ENCODE measurements at regions not wholly inside any gene's neighbourhood (a gene's known extent, or its start where the extent isn't known, plus 50 kb on each side); places are given as distances from the start of the nearest gene placed in this dataset.

DNA sequence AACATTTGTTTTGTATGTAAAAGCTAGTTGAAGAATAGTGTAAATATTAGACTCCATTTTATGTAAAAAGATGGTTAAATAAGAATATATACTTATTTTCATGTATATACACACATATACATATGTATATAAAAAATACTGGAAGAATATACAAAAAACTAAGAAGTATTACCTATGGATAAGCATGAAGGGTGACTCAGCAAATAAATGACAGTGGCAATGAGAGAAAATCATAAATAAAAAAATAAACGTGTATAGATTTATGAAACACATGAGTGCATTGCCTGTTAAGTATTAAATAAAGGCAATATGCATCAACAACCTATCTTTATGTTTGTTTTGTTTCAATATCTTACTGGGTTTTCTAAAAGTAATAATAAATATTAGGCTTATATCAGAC is 435.3 kb downstream of the CYLC2 start:
- H3K9ac ChIP-seq (replicated peaks in 1 of 4; ENCODE audit: extremely low read depth in 1 of 4, low read depth in 3 of 4, low read length in 3 of 4) = no peak overlapping the region
- CTCF ChIA-PET (ENCODE audit: partially characterized antibody) = no interaction called here
- POLR2A ChIA-PET (ENCODE audit: partially characterized antibody) = no interaction called here

More for the DNA sequence above, 435.3 kb downstream of the CYLC2 start:
- Histone ChIP-seq H4K20me1 (replicated peaks in 1 of 2; ENCODE audit: control insufficient read depth in 1 of 2, insufficient read depth in 2 of 2, low read length in 2 of 2) (no peaks in the 10 kb centered on the region), H3K9me3 (ENCODE audit: insufficient read depth in 2 of 2, low read depth in 1 of 2, low read length in 1 of 2) (no peaks in the 10 kb centered on the region), H3K56ac (replicated peaks; ENCODE audit: insufficient read length, low read depth, low read length) (no peak overlapping the region), H3K4me3 (ENCODE audit: extremely low read depth in 1 of 4, insufficient read depth in 2 of 4, low read depth in 3 of 4, low read length in 4 of 4) (no peak overlapping the region), H2BK20ac (ENCODE audit: low read length) (no peak overlapping the region), H2BK120ac (replicated peaks; ENCODE audit: low read depth, low read length) (no peak overlapping the region), H3K4ac (replicated peaks; ENCODE audit: insufficient read length, low read depth, low read length) (no peak overlapping the region), H3K79me1 (ENCODE audit: low read depth, low read length) (no peaks in the 10 kb centered on the region), H2AFZ (ENCODE audit: low read length) (no peak overlapping the region), H3K18ac (ENCODE audit: extremely low read depth, low read length) (no peak overlapping the region), H2BK12ac (ENCODE audit: low read depth, low read length) (no peak overlapping the region), H3K4me2 (ENCODE audit: insufficient read depth in 1 of 2, low read depth in 2 of 2, low read length in 2 of 2) (no peak overlapping the region), H3K4me1 (replicated peaks in 1 of 4; ENCODE audit: control insufficient read depth in 3 of 4, insufficient read depth in 4 of 4, low read length in 3 of 4) (no peaks in the 10 kb centered on the region), H3K79me2 (ENCODE audit: control insufficient read depth in 1 of 2, insufficient read depth in 2 of 2, low read length in 2 of 2) (no peaks in the 10 kb centered on the region), H3K27ac (ENCODE audit: low read depth, low read length) (no peak overlapping the region), H2BK5ac (ENCODE audit: low read depth, low read length) (no peak overlapping the region), H4K91ac (replicated peaks; ENCODE audit: insufficient read length, low read length) (no peak overlapping the region), H3K23me2 (ENCODE audit: low read depth, low read length) (no peaks in the 10 kb centered on the region), H2BK15ac (ENCODE audit: low read length) (no peak overlapping the region), H3K27me3 (replicated peaks in 1 of 4; ENCODE audit: control insufficient read depth in 3 of 4, extremely low read depth in 1 of 4, insufficient read depth in 3 of 4, low read length in 3 of 4) (no peaks in the 10 kb centered on the region), H4K5ac (ENCODE audit: insufficient read length, low read depth, low read length) (no peak overlapping the region), H3K23ac (ENCODE audit: insufficient read length) (no peak overlapping the region), H2AK5ac (ENCODE audit: low read depth, low read length) (no peak overlapping the region), H4K8ac (ENCODE audit: extremely low read depth, insufficient read depth, low read length) (no peak overlapping the region), H3K14ac (ENCODE audit: insufficient read length) (no peak overlapping the region), H3K36me3 (ENCODE audit: control insufficient read depth in 2 of 4, insufficient read depth in 4 of 4, low read length in 3 of 4) (no peaks in the 10 kb centered on the region)
- 83% methylated on average over 1 of the region's 1 CpG; no CpG with 5 or more reads in 1 of the 2 experiments for whole genome bisulfite sequencing, 2 experiments (ENCODE audit: extremely low coverage in 1 of 2, insufficient coverage in 1 of 2, insufficient read length in 1 of 2, insufficient replicate concordance in 2 of 2, low coverage in 1 of 2, low lambda C conversion rate in 2 of 2, missing lambda C conversion rate in 1 of 2)
- FAIRE-seq = no peak
- TF ChIP-seq MAFK (IDR thresholded peaks at IDR 0.05; ENCODE audit: low read depth, low read length) (peak; percentile 32; the same call in 1 of the 2 replicates), YY1 (IDR thresholded peaks at IDR 0.05; ENCODE audit: low read depth, low read length) (no peak), HDAC2 (IDR thresholded peaks at IDR 0.05; ENCODE audit: borderline replicate concordance in 1 of 2, low read depth in 2 of 2, low read length in 2 of 2) (no peak), SAP30 (IDR thresholded peaks at IDR 0.05; ENCODE audit: insufficient read depth, insufficient replicate concordance, low read length) (no peak), SP2 (IDR thresholded peaks at IDR 0.05; ENCODE audit: low read length) (no peak), ZNF274 (IDR thresholded peaks at IDR 0.05; ENCODE audit: borderline replicate concordance, extremely low read depth, low read length) (no peak)
- no peak for DNase-seq (ENCODE audit: low read depth in 1 of 2, low spot score in 2 of 2)
